Choroid plexus epithelial cell (primary cell): ENCODE measurements at regions not wholly inside any gene's neighbourhood (a gene's known extent, or its start where the extent isn't known, plus 50 kb on each side); places are given as distances from the start of the nearest gene placed in this dataset.

ENCODE experiments used
- DNase-seq: peaks from one replicate; pipeline ENCODE4 v3.0.0-alpha.2; 2010; ENCODE audit warnings: low read depth
- H3K4me3 ChIP-seq: 2 replicates; pipeline ENCODE4 v1.5.1; 2011; ENCODE audit warnings: low read depth, mild to moderate bottlenecking, control low read depth, low read length, moderate library complexity
- CTCF ChIP-seq: conservative IDR thresholded peaks from 2 replicates; pipeline ENCODE4 v1.5.1; 2011; ENCODE audit warnings: low read depth, mild to moderate bottlenecking, control low read depth, inconsistent platforms, low read length, moderate library complexity

- TF ChIP-seq CTCF, result no peak
- H3K4me3 ChIP-seq, result no peak overlapping the region
- peak; percentile 86 for DNase-seq
Measured at GRCh38 chr1:47575855-47576757, 138.3 kb downstream of the FOXD2 start.

- no peak overlapping the region for H3K4me3 ChIP-seq
- DNase-seq, result no peak
- TF ChIP-seq CTCF, result no peak
Measured at GRCh38 chr1:47576758-47577115, 138.9 kb downstream of the FOXD2 start.

GRCh38 chr1:47577303-47578025 lies 139.6 kb downstream of the FOXD2 start:
- H3K4me3 ChIP-seq, result no peak overlapping the region
- no peak for DNase-seq
- TF ChIP-seq CTCF, result no peak

GRCh38 chr1:47578026-47578720 lies 140.3 kb downstream of the FOXD2 start:
- no peak overlapping the region for H3K4me3 ChIP-seq
- TF ChIP-seq CTCF, result no peak
- DNase-seq, result no peak

- H3K4me3 ChIP-seq, result no peak overlapping the region
- no peak for TF ChIP-seq CTCF
- peak; percentile 46 for DNase-seq
Measured at GRCh38 chr1:47578721-47579419, 141.0 kb downstream of the FOXD2 start.

GRCh38 chr1:47579809-47580208 lies 142.0 kb downstream of the FOXD2 start:
- no peak for DNase-seq
- no peak overlapping the region for H3K4me3 ChIP-seq
- no peak for TF ChIP-seq CTCF
